Smooth muscle cell (in vitro differentiated cells): ENCODE measurements at regions not wholly inside any gene's neighbourhood (a gene's known extent, or its start where the extent isn't known, plus 50 kb on each side); places are given as distances from the start of the nearest gene placed in this dataset.
A peak's percentile ranks its signal among the peaks of the same experiment; 100 is the strongest.
"Not testable (repeated sequence)": the region's sequence is repeated elsewhere in the genome, so short reads cannot be mapped to it uniquely, and the experiment has no call there.

ENCODE experiments used
- DNase-seq: peaks from one replicate; lab custom pipeline; 2025; ENCODE audit not compliant: unreplicated experiment; lab: John Stamatoyannopoulos, UW
- H2AFZ ChIP-seq: fragments of 200-600 bp; sonication (generic); 2 replicates; pipeline ENCODE4 v1.6.0; 2016; ENCODE audit warnings: antibody characterized with exemption, low read depth, mild to moderate bottlenecking
- H3F3A ChIP-seq: fragments of 200-600 bp; sonication (generic); 2 replicates; pipeline ENCODE4 v1.6.0; 2017; ENCODE audit warnings: antibody characterized with exemption, low read depth
- H3K27ac ChIP-seq: fragments of 200-600 bp; sonication (generic); 2 replicates; pipeline ENCODE4 v1.5.1; 2016; ENCODE audit warnings: low read depth, mild to moderate bottlenecking
- H3K27me3 ChIP-seq: fragments of 200-600 bp; sonication (generic); 2 replicates; pipeline ENCODE4 v1.6.1; 2016; ENCODE audit warnings: low read depth, mild to moderate bottlenecking
- H3K36me3 ChIP-seq: fragments of 200-600 bp; sonication (generic); 2 replicates; pipeline ENCODE4 v1.5.1; 2016; ENCODE audit warnings: low read depth
- H3K4me1 ChIP-seq: fragments of 200-600 bp; sonication (generic); 2 replicates; pipeline ENCODE4 v1.5.1; 2016; ENCODE audit warnings: low read depth
- H3K4me2 ChIP-seq: fragments of 200-600 bp; sonication (generic); 2 replicates; pipeline ENCODE4 v1.6.0; 2016; ENCODE audit warnings: mild to moderate bottlenecking
- H3K4me3 ChIP-seq: fragments of 200-600 bp; sonication (generic); 2 replicates; pipeline ENCODE4 v1.5.1; 2016; ENCODE audit warnings: mild to moderate bottlenecking
- H3K79me2 ChIP-seq: fragments of 200-600 bp; sonication (generic); 2 replicates; pipeline ENCODE4 v1.6.0; 2016; ENCODE audit warnings: low read depth, mild to moderate bottlenecking
- H3K9ac ChIP-seq: fragments of 200-600 bp; sonication (generic); 2 replicates; pipeline ENCODE4 v1.6.0; 2016; ENCODE audit warnings: low read depth
- H3K9me3 ChIP-seq: fragments of 200-600 bp; sonication (generic); replicated peaks from 2 replicates; pipeline ENCODE4 v1.5.1; 2016; ENCODE audit warnings: low read depth
- H4K20me1 ChIP-seq: fragments of 200-600 bp; sonication (generic); 2 replicates; pipeline ENCODE4 v1.6.0; 2016; ENCODE audit warnings: low read depth
- WGBS: methylation state at CpG from one replicate; pipeline ENCODE4 v1.1.7; 2016; ENCODE audit warnings: low lambda C conversion rate; 5-methylcytosine and 5-hydroxymethylcytosine counted together
- TF ChIP-seq, protein P1 (sequence below): fragments of 200-600 bp; sonication (generic); IDR thresholded peaks from 2 replicates; pipeline ENCODE4 v1.5.1; 2017; ENCODE audit warnings: borderline replicate concordance, mild to moderate bottlenecking, antibody characterized with exemption; ENCODE audit not compliant: insufficient read depth, poor library complexity, severe bottlenecking

DNA sequence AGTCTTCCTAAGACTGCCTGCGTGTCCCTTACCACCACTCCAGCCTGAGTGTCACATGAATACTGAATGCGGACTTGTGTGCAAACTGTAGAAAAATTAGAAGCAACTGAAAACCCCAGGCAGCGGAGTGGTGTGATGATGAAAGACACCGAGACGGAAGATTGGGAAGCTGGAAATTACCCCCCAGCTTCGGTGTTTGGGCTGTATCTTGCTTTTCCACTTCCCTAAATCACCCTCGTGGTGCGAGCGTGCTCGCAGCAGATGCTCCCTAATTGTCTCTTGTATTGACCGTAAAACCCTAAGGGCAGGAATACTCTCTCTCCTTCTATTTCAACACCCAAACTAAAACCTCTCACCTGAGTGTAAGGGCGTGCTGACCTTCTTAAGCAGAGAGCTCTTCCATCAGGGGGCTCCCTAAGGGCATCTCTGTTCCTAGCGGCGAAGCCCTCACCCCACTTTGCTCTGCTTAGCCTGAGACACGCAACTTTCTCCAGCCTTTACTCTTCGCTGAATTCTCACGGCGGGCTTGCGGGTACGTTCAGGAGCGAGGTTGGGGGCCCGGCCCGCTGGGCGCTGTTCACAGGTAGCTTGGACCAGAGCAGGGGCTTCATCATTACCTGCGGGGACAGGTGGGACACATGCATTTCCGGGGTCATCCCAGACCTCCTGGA is 62.4 kb downstream of the CRYBB2 start:
- no peaks in the 10 kb centered on the region for H4K20me1 ChIP-seq
- H3K27ac ChIP-seq: no peak overlapping the region
- no peaks in the 10 kb centered on the region for H3F3A ChIP-seq
- peaks cover 74% of the 10 kb centered on the region for H3K27me3 ChIP-seq
- TF ChIP-seq, protein P1, sequence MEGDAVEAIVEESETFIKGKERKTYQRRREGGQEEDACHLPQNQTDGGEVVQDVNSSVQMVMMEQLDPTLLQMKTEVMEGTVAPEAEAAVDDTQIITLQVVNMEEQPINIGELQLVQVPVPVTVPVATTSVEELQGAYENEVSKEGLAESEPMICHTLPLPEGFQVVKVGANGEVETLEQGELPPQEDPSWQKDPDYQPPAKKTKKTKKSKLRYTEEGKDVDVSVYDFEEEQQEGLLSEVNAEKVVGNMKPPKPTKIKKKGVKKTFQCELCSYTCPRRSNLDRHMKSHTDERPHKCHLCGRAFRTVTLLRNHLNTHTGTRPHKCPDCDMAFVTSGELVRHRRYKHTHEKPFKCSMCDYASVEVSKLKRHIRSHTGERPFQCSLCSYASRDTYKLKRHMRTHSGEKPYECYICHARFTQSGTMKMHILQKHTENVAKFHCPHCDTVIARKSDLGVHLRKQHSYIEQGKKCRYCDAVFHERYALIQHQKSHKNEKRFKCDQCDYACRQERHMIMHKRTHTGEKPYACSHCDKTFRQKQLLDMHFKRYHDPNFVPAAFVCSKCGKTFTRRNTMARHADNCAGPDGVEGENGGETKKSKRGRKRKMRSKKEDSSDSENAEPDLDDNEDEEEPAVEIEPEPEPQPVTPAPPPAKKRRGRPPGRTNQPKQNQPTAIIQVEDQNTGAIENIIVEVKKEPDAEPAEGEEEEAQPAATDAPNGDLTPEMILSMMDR: no peak
- no peak for DNase-seq
- no peaks in the 10 kb centered on the region for H3K79me2 ChIP-seq
- no peak overlapping the region for H3K4me2 ChIP-seq
- H3K4me1 ChIP-seq: no peaks in the 10 kb centered on the region
- no peak overlapping the region for H3K9ac ChIP-seq
- 11% methylated on average over 26 of the region's 26 CpGs for WGBS
- H2AFZ ChIP-seq: no peak overlapping the region
- no peak overlapping the region for H3K4me3 ChIP-seq
- H3K36me3 ChIP-seq: no peaks in the 10 kb centered on the region
- H3K9me3 ChIP-seq: no peaks in the 10 kb centered on the region

DNA sequence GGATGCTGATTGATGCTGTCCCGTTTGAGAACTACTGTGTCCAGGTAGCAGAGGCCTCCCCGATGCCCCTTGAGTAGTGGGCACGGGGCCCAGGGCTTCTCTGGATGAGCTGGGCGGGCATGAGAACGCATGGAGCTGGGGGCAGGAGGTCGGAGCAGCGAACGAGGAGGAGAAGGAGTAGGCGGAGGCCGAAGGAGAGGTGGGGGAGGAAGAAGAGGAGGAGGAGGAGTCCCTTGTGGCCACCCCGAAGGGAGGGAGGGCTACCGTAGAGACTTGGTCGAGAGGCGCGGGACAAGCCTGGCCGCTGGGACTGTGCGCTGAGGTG is 62.9 kb downstream of the CRYBB2 start:
- DNase-seq: no peak
- Histone ChIP-seq H3K9me3 (no peaks in the 10 kb centered on the region), H3K4me1 (no peaks in the 10 kb centered on the region), H3K4me3 (peak overlapping the region; percentile 46), H2AFZ (no peak overlapping the region), H3K27ac (no peak overlapping the region), H3K27me3 (peaks cover 74% of the 10 kb centered on the region), H4K20me1 (no peaks in the 10 kb centered on the region), H3K79me2 (no peaks in the 10 kb centered on the region), H3F3A (no peaks in the 10 kb centered on the region), H3K36me3 (no peaks in the 10 kb centered on the region), H3K9ac (no peak overlapping the region), H3K4me2 (peak overlapping the region; percentile 82)
- WGBS: 2% methylated on average over 10 of the region's 17 CpGs
- TF ChIP-seq, protein P1: no peak

DNA sequence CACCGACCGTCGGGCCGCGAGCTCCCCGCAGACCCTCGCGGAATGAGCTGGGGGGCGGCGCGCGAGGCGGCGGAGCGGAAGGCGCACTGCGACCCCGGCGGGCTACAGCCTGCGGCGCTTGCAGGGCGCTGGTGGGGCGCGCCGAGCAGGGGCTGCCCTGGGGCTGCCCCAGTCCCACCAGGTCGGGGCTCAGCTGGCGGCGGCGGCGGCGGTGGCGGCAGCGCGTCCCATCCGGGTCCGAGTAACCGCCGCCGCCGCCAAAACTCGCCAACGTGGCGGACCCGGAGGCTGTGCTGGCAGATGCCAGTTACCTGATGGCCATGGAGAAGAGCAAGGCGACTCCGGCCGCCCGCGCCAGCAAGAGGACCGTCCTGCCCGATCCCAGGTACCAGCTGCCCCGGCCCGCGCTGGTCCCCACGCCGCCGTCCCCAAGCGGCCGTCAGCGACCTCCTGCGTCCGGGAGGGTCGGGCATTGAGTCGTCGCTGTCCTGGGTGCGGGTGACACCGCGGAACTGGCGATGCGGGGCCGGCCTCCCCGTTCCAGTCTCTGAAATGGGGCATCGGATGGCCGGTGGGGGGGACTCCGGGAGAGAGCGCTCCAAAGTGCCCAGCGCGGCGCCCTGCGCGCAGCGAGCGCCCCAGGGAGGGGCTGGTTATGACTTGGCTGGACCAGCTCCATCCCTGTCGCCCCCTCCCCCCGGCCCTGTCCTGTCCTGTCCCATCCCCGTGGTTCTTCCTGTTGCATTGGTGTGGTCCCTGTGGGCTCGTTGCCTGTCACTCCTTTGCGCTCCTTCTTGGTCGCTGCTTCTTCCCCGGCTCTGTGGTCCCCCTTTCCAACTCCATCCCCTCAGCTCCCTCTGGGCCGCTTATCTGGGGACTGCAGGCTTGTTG is 63.5 kb downstream of the CRYBB2 start:
- no peak for DNase-seq
- H3K36me3 ChIP-seq: no peaks in the 10 kb centered on the region
- H3K4me1 ChIP-seq: no peaks in the 10 kb centered on the region
- H3K27ac ChIP-seq: no peak overlapping the region
- peaks cover 74% of the 10 kb centered on the region for H3K27me3 ChIP-seq
- TF ChIP-seq, protein P1: no peak
- H3K4me2 ChIP-seq: peak overlapping the region; percentile 82
- H3F3A ChIP-seq: no peaks in the 10 kb centered on the region
- no peaks in the 10 kb centered on the region for H3K9me3 ChIP-seq
- WGBS: 2% methylated on average over 47 of the region's 91 CpGs
- no peak overlapping the region for H3K9ac ChIP-seq
- H3K4me3 ChIP-seq: peak overlapping the region; percentile 46
- H3K79me2 ChIP-seq: no peaks in the 10 kb centered on the region
- no peaks in the 10 kb centered on the region for H4K20me1 ChIP-seq
- no peak overlapping the region for H2AFZ ChIP-seq

DNA sequence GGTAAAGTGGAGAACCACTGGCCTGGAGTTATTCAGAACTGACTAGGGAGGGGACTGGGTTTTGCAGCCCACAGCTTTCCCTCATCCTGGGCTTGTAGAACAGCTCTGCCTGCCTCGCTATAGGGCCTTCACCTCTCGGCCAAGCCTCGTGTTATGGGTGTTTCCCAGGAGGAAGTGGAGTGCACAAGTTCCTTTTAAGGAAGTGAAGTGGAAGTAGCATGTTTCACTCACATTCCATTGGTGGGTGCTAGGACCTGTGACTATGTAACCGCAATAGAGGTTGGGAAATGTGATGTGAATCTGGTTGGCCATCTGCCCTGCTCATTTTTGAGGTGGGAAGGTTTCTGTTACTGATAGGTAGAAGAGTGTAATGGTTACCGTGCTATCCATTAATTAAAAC is 69.0 kb downstream of the CRYBB2 start:
- H3K9ac ChIP-seq, H3K4me1 ChIP-seq, H3K4me3 ChIP-seq, H3K79me2 ChIP-seq, H3K27ac ChIP-seq, H3K36me3 ChIP-seq, H3F3A ChIP-seq, DNase-seq, H4K20me1 ChIP-seq, H2AFZ ChIP-seq, H3K4me2 ChIP-seq, H3K9me3 ChIP-seq: not testable (repeated sequence)
- WGBS: 87% methylated on average over 2 of the region's 5 CpGs
- peaks cover 29% of the 10 kb centered on the region for H3K27me3 ChIP-seq

DNA sequence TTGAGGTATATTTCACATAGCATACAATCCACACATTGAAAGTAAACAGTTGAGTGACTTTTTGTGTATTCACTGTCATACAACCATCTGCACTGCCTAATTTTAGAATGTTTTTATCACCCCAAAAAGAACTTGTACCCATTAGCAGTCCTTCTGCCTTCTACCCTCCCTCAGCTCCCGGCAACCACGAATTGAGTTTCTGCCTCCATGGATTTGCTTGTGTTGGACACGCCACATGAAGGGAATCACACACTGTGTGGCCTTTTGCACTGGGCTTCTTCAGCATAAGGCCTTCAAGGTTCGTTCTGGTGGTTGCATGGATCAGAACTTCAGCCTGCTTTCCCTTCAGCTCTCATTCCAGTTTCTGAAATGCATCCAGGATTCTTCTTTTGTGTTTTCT is 82.5 kb downstream of the CRYBB2 start:
- H3K4me1 ChIP-seq, H4K20me1 ChIP-seq, H3K4me2 ChIP-seq, H3K4me3 ChIP-seq, H3K9ac ChIP-seq, DNase-seq, H3F3A ChIP-seq, H3K79me2 ChIP-seq, H3K9me3 ChIP-seq, H3K27ac ChIP-seq, H3K36me3 ChIP-seq, H2AFZ ChIP-seq: not testable (repeated sequence)
- 80% methylated on average over 4 of the region's 4 CpGs for WGBS
- peaks cover 20% of the 10 kb centered on the region for H3K27me3 ChIP-seq

DNA sequence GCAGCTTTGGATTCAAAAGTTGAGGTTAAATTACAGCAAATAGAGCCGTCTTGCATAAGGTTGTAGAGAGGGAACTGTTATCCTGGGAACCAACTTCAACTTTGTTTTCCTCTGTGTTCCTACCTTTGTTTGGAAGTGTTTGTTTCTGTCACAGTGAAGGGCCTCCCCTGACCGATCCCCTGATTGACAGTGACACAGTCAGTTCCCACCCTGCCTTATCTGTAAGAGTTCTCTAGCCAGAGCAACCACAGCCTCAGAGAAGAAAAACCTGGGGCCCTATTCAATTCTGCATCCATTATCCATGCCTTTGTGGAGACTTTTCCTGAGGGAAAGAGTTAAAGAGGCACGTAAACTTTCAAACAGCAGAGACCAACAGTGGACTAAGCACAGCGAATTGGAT is 90.1 kb downstream of the CRYBB2 start:
- H3F3A ChIP-seq, H3K79me2 ChIP-seq, H2AFZ ChIP-seq, H3K9me3 ChIP-seq, H3K27ac ChIP-seq, H3K36me3 ChIP-seq, H3K4me2 ChIP-seq, H3K4me3 ChIP-seq, H3K27me3 ChIP-seq, H3K9ac ChIP-seq, H4K20me1 ChIP-seq, DNase-seq, H3K4me1 ChIP-seq: not testable (repeated sequence)
- 72% methylated on average over 2 of the region's 4 CpGs for WGBS
